HCT116 (cell line): ENCODE measurements at regions not wholly inside any gene's neighbourhood (a gene's known extent, or its start where the extent isn't known, plus 50 kb on each side); places are given as distances from the start of the nearest gene placed in this dataset.

Source experiments
- ATAC-seq: fragments of 200-7000 bp; cut with Tn5 transposase; 2 replicates; pipeline ENCODE4 v1.9.1; 2020; ENCODE audit warnings: mild to moderate bottlenecking, moderate library complexity
- BruUV-seq: library from RNA; stranded (reverse); fragments of 400-500 nt; replicated peaks from 2 replicates; lab custom pipeline; 2021; lab: Mats Ljungman, UMichigan
- CTCF ChIA-PET: fragments of 300-600 bp; sonication (Branson Sonifier 250); formaldehyde crosslinking; loops from one replicate; lab custom pipeline; 2021; ENCODE audit warnings: antibody characterized with exemption; lab: Charles Lee
- POLR2A ChIA-PET: fragments of 300-600, 350-600 bp; sonication (Branson Sonifier 250); formaldehyde crosslinking; loops from one replicate; lab custom pipeline; 2021; ENCODE audit warnings: antibody characterized with exemption; lab: Charles Lee
- RAD21 ChIA-PET, 2 experiments: fragments of 300-600 bp; sonication (Branson Sonifier 250); formaldehyde crosslinking; loops; one replicate each; lab custom pipeline; 2023; ENCODE audit warnings: low total read pairs in 2 of 2; ENCODE audit not compliant: uncharacterized antibody in 2 of 2, unreplicated experiment in 2 of 2, low non-redundant PET in 1 of 2; lab: Charles Lee
- DNase-seq: peaks from one replicate; pipeline ENCODE4 v3.0.0-alpha.2; 2010; ENCODE audit warnings: low read depth, low spot score
- H2AFZ ChIP-seq: fragments of 200-600 bp; shearing (Covaris generic), sonication (generic); 2 replicates; pipeline ENCODE4 v1.6.1; 2017; ENCODE audit warnings: low read depth, mixed run types, mixed read lengths, antibody characterized with exemption, low read length; ENCODE audit not compliant: poor library complexity, severe bottlenecking
- H3K27ac ChIP-seq: 2 replicates; pipeline ENCODE4 v1.5.1; 2012; ENCODE audit warnings: low read depth, low read length
- H3K27me3 ChIP-seq: fragments of 200-600 bp; sonication (generic); 2 replicates; pipeline ENCODE4 v1.6.1; 2016; ENCODE audit warnings: mixed run types, low read length, mixed read lengths; ENCODE audit not compliant: insufficient read depth
- H3K36me3 ChIP-seq, 2 experiments: fragments of 200-500 bp in 1 of 2; fragments of 200-600 bp in 1 of 2; sonication (Bioruptor generic) in 1 of 2; sonication (generic) in 1 of 2; 2 replicates each; pipeline versions ENCODE4 v1.5.1 to v1.6.1; 2014 to 2016; ENCODE audit warnings: low read length in 2 of 2, inconsistent platforms in 1 of 2, mixed read lengths in 1 of 2, mixed run types in 1 of 2; ENCODE audit not compliant: insufficient read depth in 2 of 2, control insufficient read depth in 1 of 2
- H3K4me1 ChIP-seq, 2 experiments: fragments of 200-600 bp in 1 of 2; sonication (generic) in 1 of 2; 2 replicates each; pipeline versions ENCODE4 v1.5.1 to v1.6.1; 2012 to 2017; ENCODE audit warnings: low read length in 2 of 2, inconsistent platforms in 1 of 2, mild to moderate bottlenecking in 1 of 2, mixed read lengths in 1 of 2, mixed run types in 1 of 2, moderate library complexity in 1 of 2; ENCODE audit not compliant: insufficient read depth in 2 of 2, control insufficient read depth in 1 of 2
- H3K4me2 ChIP-seq: fragments of 200-600 bp; sonication (generic); 2 replicates; pipeline ENCODE4 v1.6.1; 2017; ENCODE audit warnings: mixed run types, low read length, mixed read lengths
- H3K4me3 ChIP-seq, 2 experiments: fragments of 200-600 bp in 1 of 2; sonication (generic) in 1 of 2; replicated peaks in 1 of 2; 2 replicates each; pipeline ENCODE4 v1.5.1; 2011 to 2016; ENCODE audit warnings: low read length in 2 of 2, control low read depth in 1 of 2, low read depth in 1 of 2, mild to moderate bottlenecking in 1 of 2, mixed read lengths in 1 of 2, mixed run types in 1 of 2
- H3K79me2 ChIP-seq: fragments of 200-600 bp; sonication (generic); 2 replicates; pipeline ENCODE4 v1.6.1; 2017; ENCODE audit warnings: mild to moderate bottlenecking, mixed run types, low read length, moderate library complexity, mixed read lengths; ENCODE audit not compliant: insufficient read depth
- H3K9ac ChIP-seq: fragments of 200-600 bp; sonication (generic); 2 replicates; pipeline ENCODE4 v1.6.1; 2016; ENCODE audit warnings: low read length, mixed read lengths
- H3K9me2 ChIP-seq: fragments of 200-600 bp; sonication (generic), shearing (Covaris generic); 2 replicates; pipeline ENCODE4 v1.6.1; 2017; ENCODE audit warnings: mixed run types, mild to moderate bottlenecking, moderate library complexity; ENCODE audit not compliant: insufficient read depth
- H3K9me3 ChIP-seq, 2 experiments: fragments of 200-500 bp in 1 of 2; fragments of 200-600 bp in 1 of 2; sonication (Bioruptor generic) in 1 of 2; sonication (generic) in 1 of 2; 2 replicates each; pipeline ENCODE4 v1.6.1; 2014 to 2017; ENCODE audit warnings: low read length in 2 of 2, mixed read lengths in 2 of 2, inconsistent platforms in 1 of 2, low read depth in 1 of 2, mild to moderate bottlenecking in 1 of 2, mixed run types in 1 of 2, moderate library complexity in 1 of 2; ENCODE audit not compliant: control insufficient read depth in 1 of 2, insufficient read depth in 1 of 2
- H4K20me1 ChIP-seq: fragments of 200-600 bp; sonication (generic), shearing (Covaris generic); 2 replicates; pipeline ENCODE4 v1.6.1; 2017; ENCODE audit warnings: mixed run types, mild to moderate bottlenecking, moderate library complexity; ENCODE audit not compliant: insufficient read depth
- CTCF ChIP-seq, 3 experiments: fragments of 200-600 bp in 1 of 3; sonication (generic) in 1 of 3; IDR thresholded peaks in 2 of 3; conservative IDR thresholded peaks in 1 of 3; 2 replicates each; pipeline ENCODE4 v1.5.1; 2012 to 2017; ENCODE audit warnings: low read depth in 2 of 3, low read length in 2 of 3, antibody characterized with exemption in 1 of 3, borderline replicate concordance in 1 of 3, control low read depth in 1 of 3, mild to moderate bottlenecking in 1 of 3, mixed read lengths in 1 of 3, mixed run types in 1 of 3, moderate library complexity in 1 of 3; ENCODE audit not compliant: insufficient read depth in 1 of 3
- EZH2 ChIP-seq: fragments of 200-600 bp; sonication (generic); IDR thresholded peaks from 2 replicates; pipeline ENCODE4 v1.6.1; 2017; ENCODE audit warnings: antibody characterized with exemption, mixed run types
- POLR2A ChIP-seq: IDR thresholded peaks from 2 replicates; pipeline ENCODE4 v1.7.0; 2011; ENCODE audit warnings: borderline replicate concordance; ENCODE audit not compliant: insufficient read depth, insufficient read length; ENCODE audit errors: extremely low read depth
- POLR2AphosphoS5 ChIP-seq: IDR thresholded peaks from 2 replicates; pipeline ENCODE4 v1.6.1; 2011; ENCODE audit warnings: mild to moderate bottlenecking, low read depth, low read length, moderate library complexity
- RAD21 ChIP-seq: IDR thresholded peaks from 2 replicates; pipeline ENCODE4 v1.6.1; 2012; ENCODE audit warnings: low read depth, mild to moderate bottlenecking
- REST ChIP-seq: IDR thresholded peaks from 2 replicates; pipeline ENCODE4 v1.6.1; 2012; ENCODE audit warnings: low read depth
- SIN3A ChIP-seq: IDR thresholded peaks from 2 replicates; pipeline ENCODE4 v1.6.1; 2012; ENCODE audit warnings: low read depth
- TCF7L2 ChIP-seq: IDR thresholded peaks from 2 replicates; pipeline ENCODE4 v1.7.0; 2011; ENCODE audit warnings: borderline replicate concordance, inconsistent platforms; ENCODE audit not compliant: insufficient read depth, insufficient read length; ENCODE audit errors: extremely low read depth
- YY1 ChIP-seq: IDR thresholded peaks from 2 replicates; pipeline ENCODE4 v1.6.1; 2011; ENCODE audit warnings: low read length, low read depth, moderate library complexity, mild to moderate bottlenecking; ENCODE audit not compliant: insufficient replicate concordance; ENCODE audit errors: extremely low read depth
- ZNF274 ChIP-seq: fragments of 200-500 bp; sonication (Bioruptor generic); IDR thresholded peaks from 2 replicates; pipeline ENCODE4 v1.6.1; 2014; ENCODE audit warnings: mild to moderate bottlenecking, low read depth, low read length, inconsistent platforms
- intact Hi-C: fragments of 100-400 bp; cut with micrococcal nuclease; formaldehyde crosslinking; loops from 2 replicates; pipeline ENCODE4 v1.10.0; 2022

DNA sequence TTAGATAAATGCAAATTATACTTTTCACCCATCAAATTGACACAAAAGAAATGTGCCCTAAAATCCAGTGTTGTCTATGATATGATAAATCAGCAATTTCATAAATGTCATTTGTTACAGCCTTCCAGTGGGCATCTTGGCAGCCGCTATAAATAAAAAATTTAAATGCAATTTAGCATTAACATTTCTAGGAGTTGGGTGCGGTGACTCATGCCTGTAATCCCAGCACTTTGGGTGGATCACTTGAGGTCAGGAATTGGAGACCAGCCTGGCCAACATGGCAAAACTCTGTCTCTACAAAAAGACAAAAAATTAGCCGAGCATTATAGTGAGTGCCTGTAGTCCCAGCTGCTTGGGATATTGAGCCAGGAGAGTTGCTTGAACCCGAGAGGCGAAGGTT, 65.9 kb upstream of the POMGNT2 start (continued):
- TF ChIP-seq CTCF (IDR thresholded peaks at IDR 0.05 in 2 of 3, conservative IDR thresholded peaks at IDR 0.05 in 1 of 3; ENCODE audit: borderline replicate concordance in 1 of 3, insufficient read depth in 1 of 3, low read depth in 2 of 3, low read length in 2 of 3) (no peak), YY1 (no peak), SIN3A (no peak), EZH2 (no peak)

- peaks cover 0 to 4% of the 10 kb centered on the region in 2 experiments; a peak in 1 of 4 replicates for H3K4me1 ChIP-seq
- no peaks in the 10 kb centered on the region for H3K9me2 ChIP-seq
- ATAC-seq (no peak), DNase-seq (no peak)
- no peaks in the 10 kb centered on the region for H3K36me3 ChIP-seq
- H3K4me3 ChIP-seq = no peak overlapping the region
- no peak overlapping the region for H3K27ac ChIP-seq
- ChIA-PET RAD21 (no interaction called here), CTCF (no interaction called here), POLR2A (no interaction called here)
- H3K9me3 ChIP-seq = peaks cover 0 to 14% of the 10 kb centered on the region in 2 experiments; a peak in 2 of 4 replicates
- H2AFZ ChIP-seq = no peak overlapping the region
- H3K27me3 ChIP-seq = no peaks in the 10 kb centered on the region
- H3K79me2 ChIP-seq = no peaks in the 10 kb centered on the region
- TF ChIP-seq ZNF274 (no peak), TCF7L2 (no peak), CTCF (IDR thresholded peaks at IDR 0.05 in 2 of 3, conservative IDR thresholded peaks at IDR 0.05 in 1 of 3; ENCODE audit: borderline replicate concordance in 1 of 3, insufficient read depth in 1 of 3, low read depth in 2 of 3, low read length in 2 of 3) (no peak), REST (no peak), POLR2A (no peak), RAD21 (no peak), POLR2AphosphoS5 (no peak)
- H3K9ac ChIP-seq = no peak overlapping the region
- no peak overlapping the region for H3K4me2 ChIP-seq
- no peaks in the 10 kb centered on the region for H4K20me1 ChIP-seq
- intact Hi-C loops = no loop called here
- no TSS peak for BruUV-seq
These were observed 64.7 kb upstream of the POMGNT2 start for GRCh38 chr3:43170553-43170952.
